H4 (cell line): ENCODE measurements at regions not wholly inside any gene's neighbourhood (a gene's known extent, or its start where the extent isn't known, plus 50 kb on each side); places are given as distances from the start of the nearest gene placed in this dataset.

Experiments used
- DNase-seq: peaks from one replicate; pipeline ENCODE4 v3.0.0-alpha.2; 2015; ENCODE audit warnings: low spot score

GRCh38 chr2:155298001-155298400, 599.5 kb downstream of the KCNJ3 start:
- no peak for DNase-seq

DNA sequence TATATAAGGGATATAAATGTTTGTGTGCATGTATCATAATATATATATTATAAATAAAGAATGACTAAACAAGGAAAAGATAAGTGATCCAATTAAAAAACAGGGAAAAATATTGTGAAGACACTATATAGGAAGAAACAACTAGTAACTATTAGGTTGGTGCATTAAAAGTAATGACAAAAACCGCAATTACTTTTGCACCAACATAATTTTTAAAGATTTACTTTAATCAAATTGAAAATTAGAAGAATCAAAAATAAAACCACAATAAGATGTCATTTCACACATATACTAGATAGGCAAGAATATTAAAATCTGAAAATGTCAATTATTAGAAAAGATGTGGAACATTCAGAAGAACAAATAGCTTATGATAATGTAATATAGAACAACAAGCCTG, 595.9 kb downstream of the KCNJ3 start:
- DNase-seq: no peak

DNA sequence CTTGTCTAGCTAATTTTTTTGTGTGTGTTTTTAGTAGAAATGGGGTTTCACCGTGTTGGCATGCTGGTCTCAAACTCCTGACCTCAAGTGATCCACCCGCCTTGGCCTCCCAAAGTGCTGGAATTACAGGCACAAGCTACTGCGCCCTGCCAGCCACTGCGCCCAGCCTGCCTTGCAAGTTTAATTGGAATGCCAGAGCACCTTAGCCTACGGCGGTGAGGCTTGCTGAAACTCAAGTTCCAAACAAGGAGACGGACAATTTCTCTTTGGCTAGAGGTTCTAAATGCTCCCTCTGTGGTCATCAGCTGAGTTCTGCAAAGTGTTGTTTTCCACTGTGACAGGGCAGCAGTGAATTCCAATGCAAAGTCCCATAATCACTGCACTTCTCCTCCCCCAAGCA, 583.4 kb downstream of the KCNJ3 start:
- no peak for DNase-seq

- DNase-seq: no peak
These were observed 574.8 kb downstream of the KCNJ3 start for GRCh38 chr2:155273323-155273722.

DNA sequence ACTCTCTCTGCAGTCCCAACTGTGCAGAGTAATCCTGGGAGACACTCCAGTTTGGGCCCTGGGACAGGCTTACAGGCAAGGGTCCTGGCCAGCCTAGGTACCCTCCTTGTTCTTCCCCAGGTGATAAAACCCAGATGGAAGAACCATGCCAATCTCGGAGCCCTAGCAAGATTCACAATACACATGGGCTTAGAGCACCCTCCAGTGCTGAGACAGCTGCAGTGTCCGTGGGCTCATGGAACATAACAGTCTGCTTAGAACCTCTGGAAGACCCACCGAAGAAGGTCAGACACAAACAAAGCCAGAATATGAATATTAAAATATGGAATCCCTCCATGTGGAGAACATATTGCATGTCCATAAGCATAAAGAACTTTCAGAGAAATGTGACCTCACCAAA, 568.1 kb downstream of the KCNJ3 start:
- DNase-seq: no peak

GRCh38 chr2:155266109-155266508, 567.6 kb downstream of the KCNJ3 start:
- no peak for DNase-seq

- no peak for DNase-seq
These were observed 558.3 kb downstream of the KCNJ3 start for GRCh38 chr2:155256803-155257202.

- DNase-seq: peak; percentile 21
These were observed 552.3 kb downstream of the KCNJ3 start for GRCh38 chr2:155250800-155251199.

DNA sequence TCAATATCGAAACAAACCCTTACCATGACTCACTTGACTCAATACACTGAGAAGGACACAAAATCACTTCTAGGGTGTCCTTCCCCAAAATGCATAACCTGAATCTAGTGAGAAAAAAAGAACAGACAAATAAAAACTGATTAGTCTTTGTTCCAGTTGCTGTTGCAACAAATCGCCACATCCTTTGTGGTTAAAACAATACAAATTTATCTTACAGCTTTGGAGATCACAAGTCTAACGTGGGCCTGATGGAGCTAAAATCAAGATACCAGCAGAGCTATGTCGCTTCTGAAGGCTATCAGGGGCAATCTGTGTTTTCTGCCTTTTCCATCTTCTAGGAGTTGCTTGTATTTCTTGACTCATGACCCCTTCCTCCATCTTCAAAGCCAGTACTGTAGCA, 541.7 kb downstream of the KCNJ3 start:
- no peak for DNase-seq

DNA sequence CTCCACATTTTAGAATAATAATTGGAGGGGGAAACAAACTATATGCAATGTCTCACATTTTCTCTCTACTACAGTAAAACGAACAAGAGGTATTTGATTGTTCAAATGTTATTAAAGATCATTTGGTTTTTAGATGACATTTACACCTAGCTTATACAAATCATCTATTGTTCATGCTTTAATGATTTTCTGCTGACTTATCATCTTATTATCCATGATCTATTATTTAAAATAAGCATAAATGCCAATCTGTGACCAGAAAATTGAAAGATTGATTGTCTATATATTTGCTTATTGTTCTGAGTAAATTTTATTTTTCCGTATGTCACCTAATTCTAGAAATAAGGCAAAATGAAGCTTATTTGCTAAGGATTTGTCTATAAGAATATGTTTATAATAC, 537.2 kb downstream of the KCNJ3 start:
- no peak for DNase-seq

- peak; percentile 10 for DNase-seq
These were observed 525.4 kb downstream of the KCNJ3 start for GRCh38 chr2:155223781-155224406.

DNA sequence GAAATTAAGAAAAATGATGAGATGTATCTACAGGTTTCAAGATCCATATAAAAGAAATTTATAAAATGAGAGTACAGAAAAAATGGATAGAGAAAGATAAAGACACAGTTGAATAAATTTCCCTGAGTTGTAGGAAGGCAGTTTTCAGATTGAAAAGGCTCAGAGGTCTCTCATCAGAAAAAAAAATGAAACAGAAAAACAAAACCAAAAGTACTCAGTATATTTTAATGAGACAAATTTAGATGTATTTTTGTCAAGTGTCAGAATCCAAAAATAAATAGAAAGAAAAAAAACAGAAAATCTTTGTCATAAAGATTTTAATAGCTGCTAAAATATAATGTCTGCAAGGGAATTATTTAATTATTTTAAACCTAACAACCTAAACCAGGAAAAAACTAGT, 520.5 kb downstream of the KCNJ3 start:
- no peak for DNase-seq

- DNase-seq: no peak
These were observed 519.9 kb downstream of the KCNJ3 start for GRCh38 chr2:155218292-155218924.

- no peak for DNase-seq
These were observed 516.7 kb downstream of the KCNJ3 start for GRCh38 chr2:155215037-155215707.

DNA sequence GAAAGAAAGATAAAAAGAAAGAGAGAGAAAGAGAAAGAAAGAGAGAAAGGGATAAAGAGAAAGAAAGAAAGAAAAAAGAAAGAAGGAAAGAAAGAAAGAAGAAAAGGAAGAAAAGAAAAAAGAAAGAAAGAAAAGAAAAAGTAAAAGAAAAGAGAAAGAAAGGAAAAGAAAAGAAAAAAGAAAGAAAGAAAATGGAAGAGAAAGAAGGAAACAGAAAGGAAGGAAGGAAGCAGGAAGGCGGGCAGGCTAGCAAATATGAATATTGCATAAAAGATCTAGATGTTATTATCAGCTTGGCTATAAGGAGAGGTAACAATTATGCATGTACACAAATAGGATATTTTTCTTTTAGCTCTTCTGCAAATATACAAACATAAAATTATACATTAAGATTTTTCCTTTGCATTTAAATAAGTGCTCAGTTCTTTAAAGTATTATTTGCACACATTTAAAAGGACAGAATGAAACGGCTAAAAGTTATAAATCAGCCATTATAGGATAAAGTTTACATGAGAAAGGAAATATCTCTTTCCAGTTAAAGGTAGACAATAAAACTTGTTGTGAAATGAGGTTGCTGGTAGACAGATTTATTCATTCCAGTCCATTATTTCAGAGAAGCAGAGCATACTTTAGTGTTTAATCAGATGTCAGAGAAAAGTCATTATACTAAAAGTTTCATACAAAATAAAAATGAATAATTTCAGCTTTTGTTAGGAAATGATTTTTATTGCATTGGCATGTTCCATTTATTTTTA, 511.4 kb downstream of the KCNJ3 start:
- no peak for DNase-seq

DNA sequence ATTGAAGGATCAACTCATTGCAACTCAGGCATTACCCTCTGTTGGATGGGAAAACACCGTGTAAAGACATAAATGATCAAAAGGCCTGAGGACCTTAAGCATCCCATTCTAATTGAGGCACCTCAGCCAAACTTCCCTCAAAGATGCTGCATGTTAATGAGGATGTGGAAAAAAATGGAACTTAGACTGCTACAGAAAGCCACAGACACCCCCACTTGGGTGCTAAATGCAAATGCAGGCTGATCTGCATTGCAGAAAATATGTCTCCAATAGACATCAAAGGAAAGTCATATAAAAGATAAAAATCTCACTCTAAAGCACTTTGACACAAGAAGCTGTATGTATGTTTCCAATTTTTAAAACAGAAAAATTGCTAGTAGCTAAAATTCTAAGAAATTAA, 504.7 kb downstream of the KCNJ3 start:
- peak; percentile 23 for DNase-seq

- no peak for DNase-seq
These were observed 502.3 kb downstream of the KCNJ3 start for GRCh38 chr2:155200753-155201152.

GRCh38 chr2:155190342-155190741, 491.8 kb downstream of the KCNJ3 start:
- no peak for DNase-seq

GRCh38 chr2:155178921-155179320, 480.4 kb downstream of the KCNJ3 start:
- DNase-seq: no peak

- no peak for DNase-seq
These were observed 477.9 kb downstream of the KCNJ3 start for GRCh38 chr2:155176345-155176744.

DNA sequence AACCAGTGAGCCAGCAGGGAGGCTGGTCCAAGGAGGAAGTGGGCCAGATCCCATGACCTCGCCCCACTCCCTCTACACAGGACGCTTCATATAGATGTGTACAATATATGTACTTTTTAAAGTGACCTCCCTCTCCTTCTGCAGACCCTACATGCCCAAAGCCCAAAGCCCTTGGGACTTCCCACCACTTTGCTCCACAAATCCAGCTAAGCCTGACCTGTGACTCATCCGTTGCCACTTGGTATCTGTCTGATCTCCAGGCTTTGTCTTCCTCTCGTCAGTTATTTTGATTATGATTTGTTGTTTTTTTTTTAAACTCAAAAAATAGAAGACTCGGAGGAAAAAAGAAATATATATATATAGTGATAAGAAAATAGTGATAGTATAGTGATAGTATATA, 470.8 kb downstream of the KCNJ3 start:
- no peak for DNase-seq

- DNase-seq: no peak
These were observed 464.0 kb downstream of the KCNJ3 start for GRCh38 chr2:155162494-155162893.

GRCh38 chr2:155161314-155161713, 462.8 kb downstream of the KCNJ3 start:
- DNase-seq: no peak
